ENCODE measurements at regions not wholly inside any gene's neighbourhood (a gene's known extent, or its start where the extent isn't known, plus 50 kb on each side); places are given as distances from the start of the nearest gene placed in this dataset.

- TF ChIP-seq NFIC (IDR thresholded peaks at IDR 0.05) (no peak), TCF12 (IDR thresholded peaks at IDR 0.05; ENCODE audit: low read depth) (no peak), CEBPB (IDR thresholded peaks at IDR 0.05) (no peak), TAF1 (IDR thresholded peaks at IDR 0.05; ENCODE audit: low read depth) (no peak), FOXM1 (IDR thresholded peaks at IDR 0.05; ENCODE audit: borderline replicate concordance, low read depth) (no peak), RAD21 (IDR thresholded peaks at IDR 0.05; ENCODE audit: low read depth) (no peak), TEAD4 (IDR thresholded peaks at IDR 0.05) (no peak), REST (IDR thresholded peaks at IDR 0.05; ENCODE audit: low read depth) (no peak), YY1 (IDR thresholded peaks at IDR 0.05; ENCODE audit: low read depth) (no peak), CREB1 (IDR thresholded peaks at IDR 0.05; ENCODE audit: low read depth) (no peak), USF1 (IDR thresholded peaks at IDR 0.05) (no peak), ZBTB7A (IDR thresholded peaks at IDR 0.05; ENCODE audit: low read depth) (no peak), MAX (IDR thresholded peaks at IDR 0.05) (no peak), EGR1 (IDR thresholded peaks at IDR 0.05) (no peak)
Observed at GRCh38 chr1:3954170-3955169, 54.4 kb upstream of the C1orf174 start.

GRCh38 chr1:3955196-3955772 lies 55.2 kb upstream of the C1orf174 start:
- TF ChIP-seq EGR1 (IDR thresholded peaks at IDR 0.05) (no peak), FOXM1 (IDR thresholded peaks at IDR 0.05; ENCODE audit: borderline replicate concordance, low read depth) (no peak), RAD21 (IDR thresholded peaks at IDR 0.05; ENCODE audit: low read depth) (no peak), YY1 (IDR thresholded peaks at IDR 0.05; ENCODE audit: low read depth) (no peak), MAX (IDR thresholded peaks at IDR 0.05) (no peak), NFIC (IDR thresholded peaks at IDR 0.05) (no peak), TCF12 (IDR thresholded peaks at IDR 0.05; ENCODE audit: low read depth) (no peak), REST (IDR thresholded peaks at IDR 0.05; ENCODE audit: low read depth) (no peak), USF1 (IDR thresholded peaks at IDR 0.05) (no peak)

GRCh38 chr1:3956527-3957170 lies 56.6 kb upstream of the C1orf174 start:
- no peak for TF ChIP-seq USF1 (IDR thresholded peaks at IDR 0.05)

- TF ChIP-seq MAX (IDR thresholded peaks at IDR 0.05): no peak
- TF ChIP-seq CREB1 (IDR thresholded peaks at IDR 0.05; ENCODE audit: low read depth): no peak
Observed at GRCh38 chr1:3959361-3959760, 59.3 kb upstream of the C1orf174 start.

GRCh38 chr1:3963554-3963953 lies 63.5 kb upstream of the C1orf174 start:
- TF ChIP-seq TCF12 (IDR thresholded peaks at IDR 0.05; ENCODE audit: low read depth): no peak
- TF ChIP-seq NFIC (IDR thresholded peaks at IDR 0.05): no peak
- TF ChIP-seq RAD21 (IDR thresholded peaks at IDR 0.05; ENCODE audit: low read depth): no peak
- no peak for TF ChIP-seq CEBPB (IDR thresholded peaks at IDR 0.05)
- TF ChIP-seq EP300 (IDR thresholded peaks at IDR 0.05; ENCODE audit: borderline replicate concordance): no peak
- TF ChIP-seq MAX (IDR thresholded peaks at IDR 0.05): no peak
- no peak for TF ChIP-seq CREB1 (IDR thresholded peaks at IDR 0.05; ENCODE audit: low read depth)
- no peak for TF ChIP-seq ZBTB7A (IDR thresholded peaks at IDR 0.05; ENCODE audit: low read depth)
- TF ChIP-seq FOXM1 (IDR thresholded peaks at IDR 0.05; ENCODE audit: borderline replicate concordance, low read depth): no peak
- TF ChIP-seq EGR1 (IDR thresholded peaks at IDR 0.05): no peak
- TF ChIP-seq YY1 (IDR thresholded peaks at IDR 0.05; ENCODE audit: low read depth): no peak
- TF ChIP-seq TAF1 (IDR thresholded peaks at IDR 0.05; ENCODE audit: low read depth): no peak
- no peak for TF ChIP-seq TEAD4 (IDR thresholded peaks at IDR 0.05)
- TF ChIP-seq USF1 (IDR thresholded peaks at IDR 0.05): no peak
- no peak for TF ChIP-seq REST (IDR thresholded peaks at IDR 0.05; ENCODE audit: low read depth)

Measured in Ishikawa (cell line).